NCI-H1417 (cell line): ENCODE measurements at regions not wholly inside any gene's neighbourhood (a gene's known extent, or its start where the extent isn't known, plus 50 kb on each side); places are given as distances from the start of the nearest gene placed in this dataset.
"Not testable (repeated sequence)": the region's sequence is repeated elsewhere in the genome, so short reads cannot be mapped to it uniquely, and the experiment has no call there.

Experiments used
- DNase-seq, 3 experiments: peaks; one replicate each; lab custom pipeline; 2025; lab: John Stamatoyannopoulos, UW

GRCh38 chr4:138892483-138893407 is 122.8 kb upstream of the NOCT start:
- no peak for DNase-seq

GRCh38 chr4:138891631-138892031 is 124.0 kb upstream of the NOCT start:
- DNase-seq, result peak; percentile 43 to 90 (median 75)

GRCh38 chr4:138890891-138891570 is 124.5 kb upstream of the NOCT start:
- peak; percentile 74 to 98 (median 84) for DNase-seq

GRCh38 chr4:138889216-138889615 is 126.4 kb upstream of the NOCT start:
- no peak for DNase-seq

GRCh38 chr4:138887741-138888140 is 127.8 kb upstream of the NOCT start:
- DNase-seq, result no peak

GRCh38 chr4:138887341-138887740 is 128.2 kb upstream of the NOCT start:
- DNase-seq, result no peak

GRCh38 chr4:138879757-138880156 is 135.8 kb upstream of the NOCT start:
- no peak for DNase-seq

GRCh38 chr4:138875891-138876608 is 139.5 kb upstream of the NOCT start:
- no peak for DNase-seq

GRCh38 chr4:138871555-138871875 is 144.1 kb upstream of the NOCT start:
- DNase-seq, result no peak

- peak; percentile 86 to 97 (median 90) for DNase-seq
These were observed 144.6 kb upstream of the NOCT start for GRCh38 chr4:138870737-138871554.

- DNase-seq, result peak in 1 of 3 experiments; percentile 42
These were observed 145.9 kb upstream of the NOCT start for GRCh38 chr4:138869631-138870030.

GRCh38 chr4:138869165-138869564 is 146.4 kb upstream of the NOCT start:
- DNase-seq, result peak in 1 of 3 experiments; percentile 12

- DNase-seq, result peak in 2 of 3 experiments; percentile 7 to 19
These were observed 147.0 kb upstream of the NOCT start for GRCh38 chr4:138868562-138868961.

- no peak for DNase-seq
These were observed 148.2 kb upstream of the NOCT start for GRCh38 chr4:138867404-138867803.

- no peak for DNase-seq
These were observed 149.3 kb upstream of the NOCT start for GRCh38 chr4:138866314-138866713.

GRCh38 chr4:138865765-138866164 is 149.8 kb upstream of the NOCT start:
- peak in 1 of 3 experiments; percentile 12 for DNase-seq

- peak in 1 of 3 experiments; percentile 32 for DNase-seq
These were observed 150.4 kb upstream of the NOCT start for GRCh38 chr4:138864961-138865720.

GRCh38 chr4:138863160-138863559 is 152.4 kb upstream of the NOCT start:
- no peak for DNase-seq

- no peak for DNase-seq
These were observed 154.4 kb upstream of the NOCT start for GRCh38 chr4:138861135-138861534.

GRCh38 chr4:138860357-138860756 is 155.2 kb upstream of the NOCT start:
- not testable (repeated sequence) for DNase-seq

- no peak for DNase-seq
These were observed 156.3 kb upstream of the NOCT start for GRCh38 chr4:138859254-138859653.
